H1 (cell line): ENCODE measurements at regions not wholly inside any gene's neighbourhood (a gene's known extent, or its start where the extent isn't known, plus 50 kb on each side); places are given as distances from the start of the nearest gene placed in this dataset.

ENCODE experiments used
- BACH1 ChIP-seq: IDR thresholded peaks from 2 replicates; pipeline ENCODE4 v1.6.1; 2012; ENCODE audit warnings: low read length, improper control_type of control experiment
- CEBPB ChIP-seq: IDR thresholded peaks from 2 replicates; pipeline ENCODE4 v1.6.1; 2012; ENCODE audit warnings: low read depth, low read length
- EP300 ChIP-seq, 2 experiments: IDR thresholded peaks; 1 replicate in 1 of 2; 2 replicates in 1 of 2; pipeline ENCODE4 v1.6.1; 2011 to 2012; ENCODE audit warnings: low read depth in 2 of 2, low read length in 2 of 2, mild to moderate bottlenecking in 2 of 2, borderline replicate concordance in 1 of 2, inconsistent platforms in 1 of 2, moderate library complexity in 1 of 2
- TAF7 ChIP-seq: optimal IDR thresholded peaks from 2 replicates; pipeline ENCODE3; 2011; ENCODE audit warnings: low read depth, mild to moderate bottlenecking, inconsistent platforms, low read length, moderate library complexity, borderline replicate concordance

- no peak for TF ChIP-seq TAF7
- no peak for TF ChIP-seq CEBPB
- no peak for TF ChIP-seq EP300 (IDR thresholded peaks at IDR 0.05; ENCODE audit: borderline replicate concordance in 1 of 2, low read depth in 2 of 2, low read length in 2 of 2)
- no peak for TF ChIP-seq BACH1
Observed at GRCh38 chr6:71405416-71405815, 116.8 kb downstream of the OGFRL1 start (continued).
